IPS DF 6.9 (cell line): ENCODE measurements at regions not wholly inside any gene's neighbourhood (a gene's known extent, or its start where the extent isn't known, plus 50 kb on each side); places are given as distances from the start of the nearest gene placed in this dataset.
"Not testable (repeated sequence)": the region's sequence is repeated elsewhere in the genome, so short reads cannot be mapped to it uniquely, and the experiment has no call there.

Experiments used
- DNase-seq: peaks from one replicate; pipeline ENCODE4 v3.0.0-alpha.2; 2013; ENCODE audit warnings: low read depth, low spot score
- H3K27ac ChIP-seq: one replicate; pipeline ENCODE4 v1.5.1; 2013; ENCODE audit warnings: low read length, control low read depth
- H3K27me3 ChIP-seq: 2 replicates; pipeline ENCODE4 v1.6.1; 2013; ENCODE audit warnings: mild to moderate bottlenecking, low read length; ENCODE audit not compliant: control insufficient read depth, insufficient read depth
- H3K36me3 ChIP-seq: 2 replicates; pipeline ENCODE4 v1.6.1; 2013; ENCODE audit warnings: low read length; ENCODE audit not compliant: control insufficient read depth, insufficient read depth
- H3K4me1 ChIP-seq: 2 replicates; pipeline ENCODE4 v1.6.1; 2013; ENCODE audit warnings: low read length; ENCODE audit not compliant: control insufficient read depth, insufficient read depth
- H3K4me3 ChIP-seq: 2 replicates; pipeline ENCODE4 v1.5.1; 2013; ENCODE audit warnings: mild to moderate bottlenecking, low read length
- H3K9me3 ChIP-seq: 2 replicates; pipeline ENCODE4 v1.6.1; 2013; ENCODE audit warnings: low read length, inconsistent platforms; ENCODE audit not compliant: control insufficient read depth, insufficient read depth
- WGBS: extraction: QIAGEN DNeasy Blood & Tissue Kit; methylation state at CpG from one replicate; pipeline ENCODE4 v1.1.7; 2013; ENCODE audit warnings: mixed read lengths, missing lambda C conversion rate; ENCODE audit not compliant: insufficient read length, insufficient coverage; 5-methylcytosine and 5-hydroxymethylcytosine counted together

DNA sequence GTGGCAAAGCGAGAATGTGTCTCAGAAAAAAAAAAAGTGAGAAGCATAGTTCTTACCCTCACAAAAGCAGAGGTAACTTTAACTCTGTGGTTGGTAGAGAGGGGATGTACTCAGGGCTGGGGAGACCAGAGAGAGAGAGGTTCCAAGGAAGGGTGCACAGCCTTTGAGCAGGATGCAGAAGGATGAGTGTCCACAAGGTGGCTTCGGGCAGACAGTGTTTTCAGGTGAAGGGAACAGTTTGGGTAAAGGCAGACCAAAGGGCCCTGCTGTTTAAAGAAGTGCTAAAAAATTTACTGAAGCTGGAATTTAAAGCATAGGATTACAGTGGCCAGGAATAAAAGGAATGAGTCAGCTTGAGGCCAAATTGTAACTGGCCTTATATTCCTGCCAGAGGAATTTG lies 2240.6 kb downstream of the EPHA3 start:
- not testable (repeated sequence) for H3K4me3 ChIP-seq, DNase-seq, H3K36me3 ChIP-seq, H3K9me3 ChIP-seq, H3K27ac ChIP-seq, H3K27me3 ChIP-seq, H3K4me1 ChIP-seq
- no CpG with 5 or more reads among the region's 2 CpGs for WGBS

DNA sequence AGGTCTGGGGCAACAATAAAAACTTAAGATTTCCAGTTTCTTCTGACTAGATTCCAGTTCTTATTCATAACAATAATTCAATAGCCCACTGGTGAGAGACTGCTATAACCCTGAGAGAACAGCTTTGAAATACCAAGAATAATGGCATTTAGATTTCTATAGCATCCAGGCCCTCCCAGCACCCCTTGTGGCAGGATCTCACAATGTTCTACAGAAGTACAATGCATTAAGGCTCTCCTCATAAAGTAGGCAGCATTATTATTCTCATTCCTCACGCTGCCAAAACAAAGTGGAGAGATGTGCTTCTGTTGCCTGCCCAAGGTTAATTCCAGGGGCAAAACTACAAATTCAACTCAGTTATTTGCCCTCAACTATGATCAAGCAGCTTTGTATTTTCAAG lies 2241.7 kb downstream of the EPHA3 start:
- DNase-seq, H3K4me1 ChIP-seq, H3K36me3 ChIP-seq, H3K9me3 ChIP-seq, H3K4me3 ChIP-seq, H3K27ac ChIP-seq, H3K27me3 ChIP-seq: not testable (repeated sequence)
- WGBS = no CpG with 5 or more reads among the region's 1 CpG

DNA sequence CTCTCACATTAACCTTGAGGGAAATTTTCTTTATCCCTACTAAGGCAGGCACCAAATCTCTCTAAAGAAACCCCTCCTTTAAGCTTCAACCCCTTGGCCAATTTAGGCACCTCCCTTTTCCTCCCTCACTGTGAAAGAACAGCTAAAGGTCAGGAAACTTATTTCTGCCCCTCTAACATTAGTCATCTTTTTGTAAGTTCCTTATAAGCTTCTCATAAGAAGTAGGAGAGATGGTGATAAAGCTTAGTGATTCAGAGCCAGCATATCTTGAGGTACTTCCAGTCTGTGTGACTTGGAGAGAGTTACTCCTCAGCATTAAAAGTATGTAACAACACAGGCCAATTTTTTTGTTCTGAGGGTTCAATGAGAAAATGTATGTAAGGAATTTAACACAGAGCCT lies 2244.7 kb downstream of the EPHA3 start:
- not testable (repeated sequence) for H3K9me3 ChIP-seq, H3K27ac ChIP-seq, DNase-seq, H3K27me3 ChIP-seq, H3K4me1 ChIP-seq, H3K4me3 ChIP-seq, H3K36me3 ChIP-seq

DNA sequence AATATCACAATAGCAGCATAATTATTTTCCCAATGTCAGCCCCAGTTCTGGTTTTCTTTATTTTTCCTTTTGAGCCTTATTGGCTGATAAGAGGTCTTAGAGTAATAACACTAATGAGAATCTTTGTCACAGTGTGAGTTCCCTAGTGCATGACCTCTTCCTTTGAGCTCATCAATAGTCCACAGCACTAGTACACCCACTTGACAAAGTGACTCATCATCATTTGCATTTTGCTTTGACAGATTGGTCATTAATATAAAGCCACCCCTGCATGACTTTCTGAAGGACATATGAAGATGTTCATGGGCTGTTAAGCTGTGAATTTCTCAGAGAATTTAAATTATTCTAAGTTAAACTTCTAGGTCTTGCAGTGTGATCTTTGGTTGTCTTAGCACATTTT lies 2251.9 kb downstream of the EPHA3 start:
- not testable (repeated sequence) for H3K4me1 ChIP-seq, H3K27me3 ChIP-seq, H3K36me3 ChIP-seq, H3K27ac ChIP-seq, H3K4me3 ChIP-seq, DNase-seq, H3K9me3 ChIP-seq

DNA sequence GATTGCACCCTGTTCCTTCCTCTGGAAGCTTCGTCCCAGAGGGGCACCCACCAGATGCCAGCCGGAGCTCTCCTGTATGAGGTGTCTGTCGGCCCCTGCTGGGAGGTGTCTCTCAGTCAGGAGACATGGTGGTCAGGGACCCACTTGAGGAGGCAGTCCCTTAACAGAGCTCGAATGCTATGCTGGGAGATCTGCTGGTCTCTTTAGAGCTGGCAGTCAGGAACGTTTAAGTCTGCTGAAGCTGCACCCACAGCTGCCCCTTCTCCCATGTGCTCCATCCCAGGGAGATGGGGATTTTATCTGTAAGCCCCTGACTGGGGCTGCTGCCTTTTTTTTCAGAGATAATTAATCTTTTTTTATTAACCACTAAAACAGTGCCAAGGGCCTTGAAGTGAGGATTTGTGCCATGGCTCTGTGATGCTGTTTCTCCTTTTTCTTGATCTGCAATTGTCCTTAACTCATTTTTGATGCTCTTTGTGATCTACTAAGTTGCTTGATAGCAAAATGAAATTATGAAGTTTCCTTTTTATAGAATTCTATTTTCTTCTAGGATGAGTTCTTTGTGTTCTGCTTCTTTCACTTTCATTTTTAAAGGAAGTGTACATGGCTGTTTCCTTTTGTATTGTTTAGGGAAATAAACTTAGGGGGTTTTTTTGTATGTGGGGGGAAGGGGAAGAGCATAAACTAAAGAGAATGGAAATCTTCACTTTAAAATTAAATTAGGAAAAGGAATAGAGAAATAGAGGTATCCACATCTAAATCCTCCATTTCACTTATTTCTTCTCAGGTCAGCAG lies 2275.9 kb downstream of the EPHA3 start:
- H3K36me3 ChIP-seq, H3K9me3 ChIP-seq, H3K27ac ChIP-seq, DNase-seq, H3K27me3 ChIP-seq, H3K4me3 ChIP-seq, H3K4me1 ChIP-seq: not testable (repeated sequence)
- no CpG with 5 or more reads among the region's 5 CpGs for WGBS

DNA sequence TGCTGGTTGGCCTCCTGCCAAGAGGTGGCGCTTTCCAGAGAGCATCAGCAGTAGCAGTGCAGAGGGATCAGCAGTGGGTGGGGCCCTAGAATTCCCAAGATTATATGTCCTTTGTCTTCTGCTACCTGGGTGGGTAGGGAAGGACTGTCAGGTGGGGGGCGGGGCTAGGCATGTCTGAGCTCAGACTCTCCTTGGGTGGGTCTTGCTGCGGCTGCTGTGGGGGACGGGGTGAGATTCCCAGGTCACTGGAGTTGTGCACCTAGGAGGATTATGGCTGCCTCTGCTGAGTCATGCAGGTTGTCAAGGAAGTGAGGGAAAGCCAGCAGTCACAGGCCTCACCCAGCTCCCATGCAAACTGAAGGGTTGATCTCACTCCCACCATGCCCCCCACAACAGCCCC lies 2296.5 kb downstream of the EPHA3 start:
- H3K36me3 ChIP-seq, H3K9me3 ChIP-seq, H3K27ac ChIP-seq, H3K27me3 ChIP-seq, DNase-seq, H3K4me1 ChIP-seq, H3K4me3 ChIP-seq: not testable (repeated sequence)
- no CpG with 5 or more reads among the region's 4 CpGs for WGBS

DNA sequence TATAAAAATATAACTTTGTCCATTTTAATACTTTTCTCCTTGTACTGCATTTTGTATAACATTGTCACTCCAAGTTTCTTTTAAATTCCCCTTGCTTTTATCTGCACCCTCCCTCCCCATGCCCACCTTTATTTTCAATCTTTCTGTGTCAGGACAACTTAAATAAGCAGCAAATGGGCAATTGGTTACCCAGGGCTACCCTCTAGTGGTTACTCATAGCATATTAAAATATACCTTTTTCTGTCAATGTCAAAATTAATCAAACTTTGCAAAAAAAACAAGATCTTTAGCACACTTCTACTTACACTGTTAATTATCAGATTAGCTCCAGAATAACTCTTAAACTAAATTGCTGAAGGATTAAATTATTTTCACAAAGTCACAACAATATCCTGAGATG lies 2334.6 kb downstream of the EPHA3 start:
- not testable (repeated sequence) for H3K4me3 ChIP-seq, H3K27ac ChIP-seq, DNase-seq, H3K27me3 ChIP-seq, H3K9me3 ChIP-seq, H3K36me3 ChIP-seq, H3K4me1 ChIP-seq

DNA sequence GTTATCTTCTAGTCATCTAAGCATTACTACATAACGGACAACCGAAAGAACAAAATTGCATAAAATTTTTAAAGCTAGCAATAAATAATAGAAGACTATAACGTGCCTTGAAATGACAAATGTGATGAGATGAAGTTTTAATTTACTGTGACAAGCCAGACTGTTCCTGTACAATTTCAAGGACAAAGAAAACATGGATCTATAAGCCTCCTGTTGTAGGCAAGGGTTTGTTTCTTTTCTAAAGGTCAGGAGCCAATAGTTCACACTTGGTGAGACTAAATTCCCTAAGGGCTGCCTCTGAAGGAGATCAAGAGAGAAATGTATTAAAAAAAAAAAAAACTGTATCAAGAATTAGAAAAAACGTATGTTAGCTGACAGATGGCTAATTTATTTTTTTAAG lies 2335.1 kb downstream of the EPHA3 start:
- no CpG with 5 or more reads among the region's 4 CpGs for WGBS
- DNase-seq, H3K9me3 ChIP-seq, H3K4me1 ChIP-seq, H3K4me3 ChIP-seq, H3K27me3 ChIP-seq, H3K36me3 ChIP-seq, H3K27ac ChIP-seq: not testable (repeated sequence)

DNA sequence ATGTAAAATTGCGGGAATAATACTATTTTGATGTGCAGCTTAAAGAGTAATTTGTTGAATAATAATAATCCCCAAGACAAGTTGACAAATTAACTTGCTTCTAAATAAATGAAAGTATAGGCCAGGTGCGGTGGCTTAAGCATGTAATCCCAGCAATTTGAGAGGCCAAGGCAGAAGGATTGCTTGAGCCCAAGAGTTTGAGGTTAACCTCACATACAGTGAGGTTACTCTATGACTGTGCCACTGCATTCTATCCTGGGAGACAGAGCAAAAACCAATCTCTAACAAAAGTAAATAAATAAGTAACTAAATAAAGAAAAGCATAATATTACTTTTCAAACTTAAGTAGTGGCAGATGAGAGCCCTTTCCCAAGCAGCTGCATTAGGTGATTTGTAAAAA lies 2341.0 kb downstream of the EPHA3 start:
- H3K27me3 ChIP-seq, H3K4me1 ChIP-seq, H3K27ac ChIP-seq, H3K36me3 ChIP-seq, DNase-seq, H3K4me3 ChIP-seq, H3K9me3 ChIP-seq: not testable (repeated sequence)
- no CpG with 5 or more reads among the region's 2 CpGs for WGBS

DNA sequence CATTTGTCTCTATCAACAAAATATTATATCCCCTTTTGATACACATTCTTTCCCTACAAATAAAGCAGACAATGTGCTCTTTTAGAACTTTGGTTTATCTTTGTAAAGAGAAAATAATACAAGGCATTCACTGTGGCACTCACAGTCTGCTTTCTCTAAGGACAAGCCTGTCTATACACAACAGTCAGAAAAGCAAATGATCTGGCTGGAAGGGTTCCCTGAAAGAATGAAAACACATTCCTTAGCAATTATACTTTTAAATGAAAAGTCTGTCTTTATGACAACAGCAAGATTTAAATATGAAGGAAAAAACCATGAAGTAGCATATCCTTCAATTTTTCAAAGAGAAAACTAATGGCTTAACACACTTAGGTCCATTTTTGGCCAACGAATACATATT lies 2359.1 kb downstream of the EPHA3 start:
- H3K27ac ChIP-seq, H3K27me3 ChIP-seq, H3K36me3 ChIP-seq, H3K9me3 ChIP-seq, DNase-seq, H3K4me1 ChIP-seq, H3K4me3 ChIP-seq: not testable (repeated sequence)
- no CpG with 5 or more reads among the region's 1 CpG for WGBS

DNA sequence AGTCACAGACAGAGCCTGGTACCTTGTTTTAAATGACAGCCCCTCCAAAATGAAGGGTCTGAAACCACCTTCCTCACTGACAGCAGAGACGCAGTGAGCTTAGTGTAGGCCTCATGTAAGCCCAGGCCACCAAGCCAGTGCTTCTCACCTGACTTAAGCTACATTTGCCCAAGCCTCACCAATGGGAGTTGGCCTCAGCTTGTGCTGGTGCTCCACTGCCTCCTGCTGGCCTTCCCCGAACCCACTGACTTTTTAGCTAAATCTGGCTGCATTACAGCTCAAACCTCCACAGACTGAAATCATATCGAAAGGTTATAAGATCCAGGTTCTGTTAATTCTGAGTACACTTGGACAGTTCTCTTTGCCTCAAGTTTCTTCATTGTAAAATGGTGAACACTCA lies 2361.8 kb downstream of the EPHA3 start:
- H3K36me3 ChIP-seq, H3K4me3 ChIP-seq, H3K27me3 ChIP-seq, H3K27ac ChIP-seq, H3K9me3 ChIP-seq, H3K4me1 ChIP-seq: not testable (repeated sequence)
- no CpG with 5 or more reads among the region's 3 CpGs for WGBS
- DNase-seq = peak; percentile 0
